HPDE6-E6E7 (cell line): ENCODE measurements at regions not wholly inside any gene's neighbourhood (a gene's known extent, or its start where the extent isn't known, plus 50 kb on each side); places are given as distances from the start of the nearest gene placed in this dataset.
"Not testable (repeated sequence)": the region's sequence is repeated elsewhere in the genome, so short reads cannot be mapped to it uniquely, and the experiment has no call there.

ENCODE experiments used
- DNase-seq: peaks from one replicate; pipeline ENCODE4 v3.0.0; 2011; ENCODE audit warnings: missing footprints; ENCODE audit errors: extremely low spot score

- no peak for DNase-seq
These were observed 130.7 kb upstream of the NR3C1 start for GRCh38 chr5:143533978-143534760.

GRCh38 chr5:143533475-143533874 is 130.0 kb upstream of the NR3C1 start:
- DNase-seq: no peak

GRCh38 chr5:143527808-143528207 is 124.3 kb upstream of the NR3C1 start:
- no peak for DNase-seq

- DNase-seq: no peak
These were observed 121.7 kb upstream of the NR3C1 start for GRCh38 chr5:143525176-143525575.

GRCh38 chr5:143524338-143524945 is 121.0 kb upstream of the NR3C1 start:
- DNase-seq: no peak

GRCh38 chr5:143521846-143522400 is 118.4 kb upstream of the NR3C1 start:
- no peak for DNase-seq

- no peak for DNase-seq
These were observed 117.7 kb upstream of the NR3C1 start for GRCh38 chr5:143521141-143521540.

GRCh38 chr5:143519215-143519614 is 115.7 kb upstream of the NR3C1 start:
- DNase-seq: not testable (repeated sequence)

GRCh38 chr5:143517824-143518223 is 114.3 kb upstream of the NR3C1 start:
- DNase-seq: not testable (repeated sequence)

- DNase-seq: no peak
These were observed 112.8 kb upstream of the NR3C1 start for GRCh38 chr5:143516249-143516648.

- no peak for DNase-seq
These were observed 112.3 kb upstream of the NR3C1 start for GRCh38 chr5:143515829-143516228.

- no peak for DNase-seq
These were observed 111.3 kb upstream of the NR3C1 start for GRCh38 chr5:143514616-143515335.

GRCh38 chr5:143513720-143514119 is 110.2 kb upstream of the NR3C1 start:
- no peak for DNase-seq

- DNase-seq: no peak
These were observed 108.2 kb upstream of the NR3C1 start for GRCh38 chr5:143511736-143512135.

GRCh38 chr5:143509758-143510221 is 106.3 kb upstream of the NR3C1 start:
- DNase-seq: no peak

- peak; percentile 71 for DNase-seq
These were observed 103.5 kb upstream of the NR3C1 start for GRCh38 chr5:143506836-143507552.

- DNase-seq: no peak
These were observed 102.4 kb upstream of the NR3C1 start for GRCh38 chr5:143505934-143506333.

- no peak for DNase-seq
These were observed 101.9 kb upstream of the NR3C1 start for GRCh38 chr5:143505354-143505753.

- DNase-seq: no peak
These were observed 98.0 kb upstream of the NR3C1 start for GRCh38 chr5:143501310-143502044.

- DNase-seq: no peak
These were observed 96.1 kb upstream of the NR3C1 start for GRCh38 chr5:143499480-143500114.
